ENCODE measurements at regions not wholly inside any gene's neighbourhood (a gene's known extent, or its start where the extent isn't known, plus 50 kb on each side); places are given as distances from the start of the nearest gene placed in this dataset.
"Not testable (repeated sequence)": the region's sequence is repeated elsewhere in the genome, so short reads cannot be mapped to it uniquely, and the experiment has no call there.

DNA sequence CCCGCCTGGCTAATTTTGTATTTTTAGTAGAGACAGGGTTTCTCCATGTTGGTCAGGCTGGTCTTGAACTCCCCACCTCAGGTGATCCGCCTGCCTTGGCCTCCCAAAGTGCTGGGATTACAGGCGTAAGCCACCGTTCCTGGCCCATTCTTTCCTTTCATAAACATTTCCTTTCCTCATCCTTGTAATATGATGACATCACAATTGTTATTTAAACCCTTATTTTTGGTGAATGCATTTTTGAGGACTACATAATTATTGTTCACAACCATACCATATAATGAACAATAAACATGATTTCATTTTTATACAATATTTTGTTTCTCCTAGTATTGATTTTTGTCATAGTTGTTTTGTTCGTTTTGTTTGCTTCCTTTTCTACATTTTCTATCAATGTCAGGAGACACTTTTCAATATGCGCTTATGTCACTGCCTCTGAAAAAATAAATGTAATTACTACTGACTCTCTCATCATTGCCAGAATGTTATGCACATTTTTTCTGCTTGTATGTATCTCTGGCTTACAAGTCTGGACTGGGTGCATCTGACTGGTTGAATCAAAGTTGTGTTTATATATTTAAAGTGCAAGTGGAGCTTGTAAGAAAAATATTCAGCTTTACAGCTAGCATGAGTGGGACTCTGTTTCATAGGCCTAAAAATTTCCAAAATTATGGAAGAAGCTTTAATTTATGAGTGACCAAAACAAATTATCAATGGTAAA is 2286.3 kb upstream of the RAG2 start:
- no peak for DNase-seq (ENCODE audit: low read depth)

- no peak for DNase-seq (ENCODE audit: low read depth)
Observed at GRCh38 chr11:38867338-38867737, 2269.3 kb upstream of the RAG2 start.

- DNase-seq (ENCODE audit: low read depth) = no peak
Observed at GRCh38 chr11:38865922-38866321, 2267.9 kb upstream of the RAG2 start.

GRCh38 chr11:38842991-38843390 is 2245.0 kb upstream of the RAG2 start:
- no peak for DNase-seq (ENCODE audit: low read depth)

GRCh38 chr11:38839071-38839470 is 2241.0 kb upstream of the RAG2 start:
- no peak for DNase-seq (ENCODE audit: low read depth)

DNA sequence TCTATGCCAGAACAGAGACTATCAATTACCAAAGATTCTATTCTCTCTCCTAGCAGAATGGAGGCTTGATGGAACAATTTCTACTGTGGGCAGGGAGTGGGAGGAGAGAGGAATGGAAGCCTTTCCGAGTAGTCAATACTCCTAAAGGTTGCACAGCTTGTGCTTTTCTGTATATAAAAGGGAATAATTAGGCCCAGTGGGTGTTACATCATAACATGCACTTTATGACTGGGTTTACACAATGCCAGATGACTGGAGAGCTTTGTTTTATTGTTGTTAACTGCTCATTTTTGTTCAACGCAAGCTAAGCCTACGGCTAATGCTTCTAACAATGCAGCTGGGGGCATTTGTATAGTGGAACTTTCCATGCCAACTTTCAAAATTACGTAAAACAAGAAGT is 2237.9 kb upstream of the RAG2 start:
- no peak for DNase-seq (ENCODE audit: low read depth)

DNA sequence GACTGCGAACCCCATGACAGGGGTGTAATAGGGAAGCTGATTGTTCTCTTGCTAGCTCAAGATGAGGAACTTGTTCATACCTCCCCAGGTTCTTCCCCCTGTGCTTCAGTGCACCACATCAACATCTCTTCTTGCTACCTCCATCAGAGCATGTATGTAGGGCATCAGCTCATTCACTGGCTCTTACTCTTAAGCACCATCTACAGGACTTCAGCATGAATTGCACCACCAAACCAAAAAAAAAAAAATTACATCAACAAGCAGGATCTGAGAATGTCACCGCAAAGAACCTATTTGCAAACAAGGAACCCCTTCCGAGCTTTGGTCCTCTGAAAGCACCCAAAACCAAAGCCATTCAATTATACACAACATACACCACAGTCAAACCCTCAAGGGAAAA is 2226.5 kb upstream of the RAG2 start:
- DNase-seq (ENCODE audit: low read depth) = no peak

- DNase-seq (ENCODE audit: low read depth) = not testable (repeated sequence)
Observed at GRCh38 chr11:38821786-38822185, 2223.8 kb upstream of the RAG2 start.

DNA sequence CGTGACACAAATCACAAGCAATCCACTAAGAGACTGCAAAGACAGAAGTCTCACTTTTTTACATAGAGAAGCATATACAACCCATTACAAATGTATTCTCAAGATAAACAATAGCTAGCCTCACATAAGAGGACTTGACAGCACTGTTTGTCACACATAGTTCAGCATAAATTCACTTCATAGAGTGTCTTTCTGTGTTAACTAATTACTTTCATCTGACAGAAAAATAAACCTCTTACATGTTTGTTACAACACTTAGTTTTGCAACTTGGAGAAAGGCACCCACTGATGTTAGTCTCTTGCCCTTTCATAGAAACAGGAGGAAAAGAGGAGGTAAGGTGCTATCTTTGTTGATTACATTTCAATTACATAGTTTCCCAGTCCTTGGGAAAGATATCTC is 2221.9 kb upstream of the RAG2 start:
- DNase-seq (ENCODE audit: low read depth) = no peak

GRCh38 chr11:38818720-38819119 is 2220.7 kb upstream of the RAG2 start:
- DNase-seq (ENCODE audit: low read depth) = no peak

DNA sequence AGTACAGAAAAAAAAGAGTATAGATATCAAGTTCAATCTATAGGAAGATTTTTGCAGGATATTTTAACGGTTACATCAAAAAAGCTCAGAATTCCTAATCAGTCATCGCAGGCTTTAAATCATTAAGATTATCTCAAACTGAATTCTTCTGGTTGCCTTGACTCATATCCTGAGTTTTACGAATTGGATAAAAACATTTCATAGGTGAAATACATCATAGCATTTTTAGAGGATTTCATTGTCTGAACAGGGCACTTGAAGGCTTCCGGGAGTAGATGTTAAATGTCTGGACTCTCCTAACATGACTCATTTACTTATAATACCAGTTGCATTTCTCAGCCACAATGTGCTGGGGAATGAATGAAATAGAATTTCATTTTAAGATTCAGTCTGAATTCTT is 2216.6 kb upstream of the RAG2 start:
- DNase-seq (ENCODE audit: low read depth) = no peak

DNA sequence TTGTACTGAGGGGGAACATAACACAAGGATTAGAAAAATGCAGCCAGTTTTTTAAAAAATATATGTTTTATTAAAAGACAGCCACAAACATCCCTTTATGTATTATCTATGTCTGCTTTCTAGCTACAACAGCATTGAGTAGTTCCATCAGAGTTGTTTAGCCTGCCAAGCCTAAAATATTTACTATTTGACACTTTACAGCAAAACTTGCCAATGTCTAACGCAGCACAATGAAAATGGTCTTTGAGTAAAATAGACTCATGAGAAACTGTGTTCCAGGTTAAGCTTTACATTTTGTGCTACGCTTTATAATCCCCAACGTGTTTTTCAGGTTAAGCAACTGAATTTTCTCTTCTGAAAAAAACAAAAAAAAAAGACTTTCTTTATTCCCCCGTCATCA is 2211.5 kb upstream of the RAG2 start:
- no peak for DNase-seq (ENCODE audit: low read depth)

GRCh38 chr11:38796281-38796680 is 2198.2 kb upstream of the RAG2 start:
- no peak for DNase-seq (ENCODE audit: low read depth)

DNA sequence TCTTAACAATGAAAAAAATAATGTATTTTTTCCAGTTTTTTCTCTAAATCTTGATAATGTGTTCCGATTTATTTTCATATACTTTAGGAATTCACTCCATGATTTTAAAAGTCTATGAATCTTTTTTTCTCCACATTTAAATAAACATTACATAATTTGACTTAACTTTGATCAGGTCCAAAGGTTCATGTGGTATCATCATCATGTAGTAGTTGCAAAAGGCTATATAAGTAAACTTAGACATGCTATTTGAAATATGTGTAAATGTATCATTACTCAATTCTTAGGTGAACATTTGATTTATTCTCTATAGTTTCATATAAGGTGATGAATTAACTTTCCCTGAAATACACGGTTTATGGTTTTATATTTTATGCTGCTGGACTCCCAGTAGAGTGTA is 2197.0 kb upstream of the RAG2 start:
- DNase-seq (ENCODE audit: low read depth) = no peak

GRCh38 chr11:38791346-38791961 is 2193.4 kb upstream of the RAG2 start:
- no peak for DNase-seq (ENCODE audit: low read depth)

GRCh38 chr11:38788561-38788960 is 2190.5 kb upstream of the RAG2 start:
- no peak for DNase-seq (ENCODE audit: low read depth)

DNA sequence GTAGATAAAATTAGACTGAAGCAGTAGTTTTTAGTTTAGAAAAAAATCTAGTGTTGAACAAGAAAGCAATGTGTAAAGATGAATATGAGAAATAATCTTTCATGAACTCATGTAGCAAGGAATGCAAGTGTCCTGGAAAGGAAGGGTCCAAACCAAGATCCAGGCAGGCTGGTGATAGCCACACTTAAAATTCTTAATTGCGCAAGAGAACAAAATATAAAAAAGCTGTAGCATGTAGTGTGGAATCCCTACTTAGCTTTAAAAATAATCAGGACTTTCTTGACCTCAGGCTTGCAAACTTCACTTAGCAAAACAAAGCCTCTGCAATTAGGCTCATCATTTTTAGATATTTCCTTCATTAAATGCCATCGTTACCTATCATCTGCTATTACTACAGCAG is 2186.1 kb upstream of the RAG2 start:
- no peak for DNase-seq (ENCODE audit: low read depth)

DNA sequence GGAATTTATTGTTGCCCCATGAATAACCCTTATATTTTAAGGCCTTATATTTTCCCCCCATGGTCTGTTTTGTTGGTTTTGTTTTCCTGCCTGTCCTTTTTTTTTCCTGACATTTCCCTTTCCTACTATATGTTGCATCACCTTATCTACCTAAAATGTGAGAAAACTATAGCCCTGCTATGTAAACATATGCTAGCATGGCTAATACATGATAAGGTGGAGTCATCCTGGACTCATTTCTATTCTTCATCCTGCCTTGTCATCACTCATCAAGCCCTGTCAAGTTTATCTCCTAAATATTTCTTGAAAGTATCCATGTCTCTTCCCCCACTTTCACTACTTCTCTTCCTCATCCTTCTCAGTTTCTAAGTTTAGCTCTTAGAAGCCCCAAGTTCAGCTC is 2168.8 kb upstream of the RAG2 start:
- DNase-seq (ENCODE audit: low read depth) = no peak

DNA sequence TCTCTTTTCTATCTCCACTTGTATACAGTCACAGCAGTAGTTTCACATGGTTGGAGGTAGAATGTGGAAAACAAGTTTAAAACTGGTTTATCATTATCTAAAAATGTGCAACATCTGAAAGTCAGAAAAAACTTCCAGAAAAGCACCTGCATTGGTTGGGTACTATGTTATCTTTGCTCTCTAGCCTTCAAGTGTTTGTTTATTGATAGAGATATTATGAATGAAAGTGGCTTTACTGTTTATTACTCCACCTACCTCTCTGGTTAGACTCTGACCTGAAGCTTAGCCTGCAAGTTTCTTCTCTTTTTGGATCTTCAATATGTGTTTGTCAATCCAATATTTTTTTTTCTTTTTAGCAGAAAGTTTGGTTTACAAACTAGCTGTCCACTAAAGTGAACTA is 2161.4 kb upstream of the RAG2 start:
- no peak for DNase-seq (ENCODE audit: low read depth)

DNA sequence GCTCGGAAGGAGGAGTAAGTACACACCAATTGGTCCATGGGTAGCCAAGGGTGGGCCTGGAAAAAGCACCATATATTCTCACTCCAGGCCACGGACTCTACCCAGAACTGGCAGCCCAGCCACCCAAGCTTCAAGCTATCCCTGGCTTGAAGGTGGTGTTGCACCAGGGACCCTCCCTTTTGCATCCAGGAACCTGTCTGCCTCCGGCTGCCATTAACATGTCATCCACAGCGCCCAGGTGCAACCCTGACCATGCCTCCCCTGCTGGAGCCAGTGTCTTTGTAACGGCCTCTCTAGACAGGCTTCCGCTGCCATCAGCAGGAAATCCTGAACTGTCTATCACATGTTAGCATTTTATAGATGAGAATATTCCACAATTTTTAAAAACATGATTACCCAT is 2158.5 kb upstream of the RAG2 start:
- DNase-seq (ENCODE audit: low read depth) = no peak

DNA sequence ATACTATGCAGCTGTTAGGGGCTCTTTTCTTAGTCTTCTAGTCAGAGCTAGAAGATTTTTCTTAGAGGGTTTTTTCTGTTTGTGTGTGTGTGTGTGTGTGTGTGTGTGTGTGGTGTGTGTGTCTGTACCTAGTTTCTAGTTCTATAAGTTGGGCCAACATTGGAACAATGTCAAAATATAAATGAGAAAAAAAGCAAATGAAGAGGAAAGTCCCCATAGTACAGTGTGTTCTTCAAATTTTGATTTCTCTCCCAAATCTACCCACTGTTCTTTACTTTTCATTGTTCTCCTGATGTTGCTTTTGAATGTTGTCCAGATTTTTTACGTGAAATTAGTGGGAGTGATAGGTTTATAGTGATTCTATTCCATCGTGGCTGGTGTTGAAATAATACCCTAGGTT is 2153.4 kb upstream of the RAG2 start:
- no peak for DNase-seq (ENCODE audit: low read depth)

GRCh38 chr11:38746516-38746915 is 2148.5 kb upstream of the RAG2 start:
- not testable (repeated sequence) for DNase-seq (ENCODE audit: low read depth)

DNA sequence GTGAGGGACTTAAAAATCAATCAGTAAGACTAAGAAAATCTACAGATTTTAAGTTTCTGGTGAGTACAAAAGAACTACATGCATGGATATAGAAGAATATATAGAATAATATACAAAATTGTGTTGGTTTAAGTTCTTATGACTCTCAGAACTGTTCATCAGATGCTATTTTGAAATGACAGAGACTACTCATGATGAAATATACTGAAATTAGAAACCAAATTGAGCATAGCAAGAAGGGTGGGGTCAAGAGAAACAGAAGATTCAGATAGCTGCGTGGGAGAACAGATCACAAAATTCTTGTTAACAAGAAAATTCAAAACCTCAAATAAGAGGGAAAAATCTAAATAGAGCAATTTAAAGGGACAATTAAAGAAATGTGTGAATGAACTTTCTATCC is 2125.3 kb upstream of the RAG2 start:
- no peak for DNase-seq (ENCODE audit: low read depth)

All from T-helper 22 cell (primary cell).